HL-60 (cell line): ENCODE measurements at regions not wholly inside any gene's neighbourhood (a gene's known extent, or its start where the extent isn't known, plus 50 kb on each side); places are given as distances from the start of the nearest gene placed in this dataset.

Experiments used
- DNase-seq, 2 experiments: peaks; one replicate each; pipeline ENCODE4 v3.0.0-alpha.2; 2010 to 2020; ENCODE audit warnings: low read depth in 1 of 2, low spot score in 1 of 2
- H3K27ac ChIP-seq: fragments of 250-450 bp; sonication (Bioruptor Pico); replicated peaks from 2 replicates; pipeline ENCODE4 v1.5.1; 2020; ENCODE audit warnings: mild to moderate bottlenecking, moderate library complexity
- H3K27me3 ChIP-seq: fragments of 250-450 bp; sonication (Bioruptor Pico); 2 replicates; pipeline ENCODE4 v1.5.1; 2021; ENCODE audit warnings: mild to moderate bottlenecking, moderate library complexity; ENCODE audit not compliant: insufficient read depth, poor library complexity, severe bottlenecking
- H3K4me3 ChIP-seq: replicated peaks from 2 replicates; pipeline ENCODE4 v1.5.1; 2011; ENCODE audit warnings: mild to moderate bottlenecking, control low read depth, low read length; ENCODE audit not compliant: insufficient read depth
- GABPA ChIP-seq: IDR thresholded peaks from 2 replicates; pipeline ENCODE4 v1.6.1; 2012; ENCODE audit warnings: low read depth
- POLR2AphosphoS5 ChIP-seq: IDR thresholded peaks from 2 replicates; pipeline ENCODE4 v1.6.1; 2012; ENCODE audit warnings: low read depth
- SPI1 ChIP-seq: IDR thresholded peaks from 2 replicates; pipeline ENCODE4 v1.6.1; 2012; ENCODE audit warnings: low read depth, mild to moderate bottlenecking, borderline replicate concordance
- TF ChIP-seq, protein P1 (sequence below): IDR thresholded peaks from 2 replicates; pipeline ENCODE4 v1.6.1; 2012; ENCODE audit warnings: low read depth; ENCODE audit not compliant: insufficient replicate concordance
- TF ChIP-seq, protein P2 (sequence below): IDR thresholded peaks from one replicate; pipeline ENCODE4 v1.5.1; 2011; ENCODE audit warnings: low read length, control low read depth, inconsistent platforms; ENCODE audit not compliant: insufficient read depth

DNA sequence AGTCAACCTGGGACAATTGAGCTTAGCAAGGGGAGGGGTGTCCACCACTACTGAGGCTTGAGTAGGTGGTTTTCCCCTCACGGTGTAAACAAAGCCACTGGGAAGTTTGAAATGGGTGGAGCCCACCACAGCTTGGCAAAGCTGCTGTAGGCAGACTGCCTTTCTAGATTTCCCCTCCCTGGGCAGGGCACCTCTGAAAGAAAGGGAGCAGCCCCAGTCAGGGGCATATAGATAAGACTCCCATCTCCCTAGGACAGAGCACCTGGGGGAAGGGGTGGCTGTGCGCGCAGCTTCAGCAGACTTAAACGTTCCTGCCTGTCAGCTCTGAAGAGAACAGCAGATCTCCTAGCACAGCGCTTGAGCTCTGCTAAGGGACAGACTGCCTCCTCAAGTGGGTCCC, 758.4 kb downstream of the LTN1 start:
- no peak for DNase-seq
- no peak for TF ChIP-seq POLR2AphosphoS5
- TF ChIP-seq, protein P1, sequence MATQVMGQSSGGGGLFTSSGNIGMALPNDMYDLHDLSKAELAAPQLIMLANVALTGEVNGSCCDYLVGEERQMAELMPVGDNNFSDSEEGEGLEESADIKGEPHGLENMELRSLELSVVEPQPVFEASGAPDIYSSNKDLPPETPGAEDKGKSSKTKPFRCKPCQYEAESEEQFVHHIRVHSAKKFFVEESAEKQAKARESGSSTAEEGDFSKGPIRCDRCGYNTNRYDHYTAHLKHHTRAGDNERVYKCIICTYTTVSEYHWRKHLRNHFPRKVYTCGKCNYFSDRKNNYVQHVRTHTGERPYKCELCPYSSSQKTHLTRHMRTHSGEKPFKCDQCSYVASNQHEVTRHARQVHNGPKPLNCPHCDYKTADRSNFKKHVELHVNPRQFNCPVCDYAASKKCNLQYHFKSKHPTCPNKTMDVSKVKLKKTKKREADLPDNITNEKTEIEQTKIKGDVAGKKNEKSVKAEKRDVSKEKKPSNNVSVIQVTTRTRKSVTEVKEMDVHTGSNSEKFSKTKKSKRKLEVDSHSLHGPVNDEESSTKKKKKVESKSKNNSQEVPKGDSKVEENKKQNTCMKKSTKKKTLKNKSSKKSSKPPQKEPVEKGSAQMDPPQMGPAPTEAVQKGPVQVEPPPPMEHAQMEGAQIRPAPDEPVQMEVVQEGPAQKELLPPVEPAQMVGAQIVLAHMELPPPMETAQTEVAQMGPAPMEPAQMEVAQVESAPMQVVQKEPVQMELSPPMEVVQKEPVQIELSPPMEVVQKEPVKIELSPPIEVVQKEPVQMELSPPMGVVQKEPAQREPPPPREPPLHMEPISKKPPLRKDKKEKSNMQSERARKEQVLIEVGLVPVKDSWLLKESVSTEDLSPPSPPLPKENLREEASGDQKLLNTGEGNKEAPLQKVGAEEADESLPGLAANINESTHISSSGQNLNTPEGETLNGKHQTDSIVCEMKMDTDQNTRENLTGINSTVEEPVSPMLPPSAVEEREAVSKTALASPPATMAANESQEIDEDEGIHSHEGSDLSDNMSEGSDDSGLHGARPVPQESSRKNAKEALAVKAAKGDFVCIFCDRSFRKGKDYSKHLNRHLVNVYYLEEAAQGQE, result no peak
- no peak for TF ChIP-seq SPI1
- TF ChIP-seq, protein P2, sequence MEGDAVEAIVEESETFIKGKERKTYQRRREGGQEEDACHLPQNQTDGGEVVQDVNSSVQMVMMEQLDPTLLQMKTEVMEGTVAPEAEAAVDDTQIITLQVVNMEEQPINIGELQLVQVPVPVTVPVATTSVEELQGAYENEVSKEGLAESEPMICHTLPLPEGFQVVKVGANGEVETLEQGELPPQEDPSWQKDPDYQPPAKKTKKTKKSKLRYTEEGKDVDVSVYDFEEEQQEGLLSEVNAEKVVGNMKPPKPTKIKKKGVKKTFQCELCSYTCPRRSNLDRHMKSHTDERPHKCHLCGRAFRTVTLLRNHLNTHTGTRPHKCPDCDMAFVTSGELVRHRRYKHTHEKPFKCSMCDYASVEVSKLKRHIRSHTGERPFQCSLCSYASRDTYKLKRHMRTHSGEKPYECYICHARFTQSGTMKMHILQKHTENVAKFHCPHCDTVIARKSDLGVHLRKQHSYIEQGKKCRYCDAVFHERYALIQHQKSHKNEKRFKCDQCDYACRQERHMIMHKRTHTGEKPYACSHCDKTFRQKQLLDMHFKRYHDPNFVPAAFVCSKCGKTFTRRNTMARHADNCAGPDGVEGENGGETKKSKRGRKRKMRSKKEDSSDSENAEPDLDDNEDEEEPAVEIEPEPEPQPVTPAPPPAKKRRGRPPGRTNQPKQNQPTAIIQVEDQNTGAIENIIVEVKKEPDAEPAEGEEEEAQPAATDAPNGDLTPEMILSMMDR, result no peak
- TF ChIP-seq GABPA, result no peak

GRCh38 chr21:28233536-28234220, 759.0 kb downstream of the LTN1 start:
- TF ChIP-seq POLR2AphosphoS5 (no peak), SPI1 (no peak), GABPA (no peak)
- TF ChIP-seq, protein P2, result no peak
- TF ChIP-seq, protein P1, result no peak
- no peak for DNase-seq
- no peak overlapping the region for H3K4me3 ChIP-seq
- no peaks in the 10 kb centered on the region for H3K27me3 ChIP-seq
- no peak overlapping the region for H3K27ac ChIP-seq

More for the DNA sequence above, 758.4 kb downstream of the LTN1 start:
- Histone ChIP-seq H3K4me3 (no peak overlapping the region), H3K27me3 (no peaks in the 10 kb centered on the region), H3K27ac (no peak overlapping the region)

DNA sequence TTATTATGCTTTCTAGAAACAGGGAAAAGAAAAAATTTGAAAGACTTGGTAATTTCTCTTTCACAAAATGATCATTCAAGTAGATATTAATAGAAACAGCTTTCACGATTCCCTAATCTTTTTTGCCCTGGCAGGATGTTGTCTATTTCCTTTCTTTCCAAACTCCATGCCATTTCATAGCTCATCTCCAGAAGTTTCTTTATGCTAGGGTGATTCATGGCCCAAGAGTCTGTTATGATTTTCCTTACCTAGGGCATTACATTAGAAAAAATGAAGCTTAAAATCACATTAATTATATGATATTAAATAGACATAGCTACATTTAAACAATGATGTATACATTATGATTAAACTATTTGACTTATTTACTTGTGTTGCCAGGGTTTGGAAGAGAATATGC, 762.1 kb downstream of the LTN1 start:
- Histone ChIP-seq H3K27me3 (no peaks in the 10 kb centered on the region), H3K27ac (no peak overlapping the region), H3K4me3 (no peak overlapping the region)
- TF ChIP-seq, protein P2, result no peak
- TF ChIP-seq SPI1, result no peak
- no peak for TF ChIP-seq POLR2AphosphoS5
- no peak for TF ChIP-seq GABPA
- TF ChIP-seq, protein P1, result no peak
- DNase-seq, result no peak
